ENCODE measurements at regions not wholly inside any gene's neighbourhood (a gene's known extent, or its start where the extent isn't known, plus 50 kb on each side); places are given as distances from the start of the nearest gene placed in this dataset.

DNA sequence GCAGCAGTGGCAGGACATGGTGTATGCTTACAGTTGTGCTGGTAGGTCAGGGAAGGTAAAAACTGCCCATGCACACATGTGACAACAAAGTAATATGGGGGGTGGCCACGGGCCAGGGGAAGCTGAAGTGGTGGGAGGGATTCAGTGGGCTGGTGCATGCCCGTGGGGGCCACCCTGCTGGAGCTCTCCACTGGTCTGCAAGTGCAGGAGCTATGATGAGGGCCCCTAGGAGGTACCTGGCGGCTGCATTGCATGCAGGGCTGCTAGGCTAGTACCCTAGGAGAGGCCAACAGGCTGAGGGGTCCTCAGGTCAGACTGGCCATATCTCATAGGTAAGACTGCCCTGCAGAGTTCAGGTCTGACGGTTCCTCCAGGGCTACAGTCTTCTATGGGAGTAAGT, 265.9 kb downstream of the NUP35 start:
- intact Hi-C loops (cut with DNase I), result no loop called here
- Histone ChIP-seq H3K36me3 (no peaks in the 10 kb centered on the region), H3K27me3 (no peaks in the 10 kb centered on the region), H3K4me3 (no peak overlapping the region), H3K4me1 (no peaks in the 10 kb centered on the region), H3K27ac (no peak overlapping the region), H3K9me3 (no peaks in the 10 kb centered on the region)
- TF ChIP-seq, protein P1, sequence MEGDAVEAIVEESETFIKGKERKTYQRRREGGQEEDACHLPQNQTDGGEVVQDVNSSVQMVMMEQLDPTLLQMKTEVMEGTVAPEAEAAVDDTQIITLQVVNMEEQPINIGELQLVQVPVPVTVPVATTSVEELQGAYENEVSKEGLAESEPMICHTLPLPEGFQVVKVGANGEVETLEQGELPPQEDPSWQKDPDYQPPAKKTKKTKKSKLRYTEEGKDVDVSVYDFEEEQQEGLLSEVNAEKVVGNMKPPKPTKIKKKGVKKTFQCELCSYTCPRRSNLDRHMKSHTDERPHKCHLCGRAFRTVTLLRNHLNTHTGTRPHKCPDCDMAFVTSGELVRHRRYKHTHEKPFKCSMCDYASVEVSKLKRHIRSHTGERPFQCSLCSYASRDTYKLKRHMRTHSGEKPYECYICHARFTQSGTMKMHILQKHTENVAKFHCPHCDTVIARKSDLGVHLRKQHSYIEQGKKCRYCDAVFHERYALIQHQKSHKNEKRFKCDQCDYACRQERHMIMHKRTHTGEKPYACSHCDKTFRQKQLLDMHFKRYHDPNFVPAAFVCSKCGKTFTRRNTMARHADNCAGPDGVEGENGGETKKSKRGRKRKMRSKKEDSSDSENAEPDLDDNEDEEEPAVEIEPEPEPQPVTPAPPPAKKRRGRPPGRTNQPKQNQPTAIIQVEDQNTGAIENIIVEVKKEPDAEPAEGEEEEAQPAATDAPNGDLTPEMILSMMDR (IDR thresholded peaks at IDR 0.05), result no peak
- TF ChIP-seq POLR2AphosphoS5 (IDR thresholded peaks at IDR 0.05; ENCODE audit: insufficient read depth in 1 of 2, low read depth in 1 of 2) (no peak), POLR2A (IDR thresholded peaks at IDR 0.05) (no peak)
- DNase-seq (ENCODE audit: extremely low spot score in 2 of 2), result no peak

DNA sequence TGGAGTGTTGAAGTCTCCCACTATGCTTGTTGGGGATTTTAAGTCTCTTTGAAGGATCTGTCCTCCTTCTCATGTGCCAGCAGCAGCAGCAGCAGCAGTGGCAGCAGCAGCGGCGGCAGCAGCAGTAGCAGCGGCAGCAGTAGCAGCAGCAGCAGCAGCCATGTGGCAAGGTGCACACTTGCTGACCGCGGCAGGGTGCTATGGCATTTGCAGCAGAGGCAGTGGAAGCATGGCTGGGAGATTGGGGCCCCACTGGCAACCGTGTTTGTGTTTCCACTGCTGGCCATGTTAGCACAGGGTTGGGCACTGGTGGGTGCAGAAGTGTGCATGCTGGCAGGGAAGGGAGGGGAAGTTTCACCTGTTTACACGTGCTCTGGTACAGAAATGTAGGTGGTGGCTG, 280.1 kb downstream of the NUP35 start:
- H3K9me3 ChIP-seq, result no peaks in the 10 kb centered on the region
- no peak overlapping the region for H3K27ac ChIP-seq
- H3K4me3 ChIP-seq, result no peak overlapping the region
- H3K36me3 ChIP-seq, result no peaks in the 10 kb centered on the region
- TF ChIP-seq POLR2AphosphoS5 (IDR thresholded peaks at IDR 0.05; ENCODE audit: insufficient read depth in 1 of 2, low read depth in 1 of 2) (no peak), POLR2A (IDR thresholded peaks at IDR 0.05) (no peak)
- TF ChIP-seq, protein P1 (IDR thresholded peaks at IDR 0.05), result no peak
- intact Hi-C loops (cut with DNase I), result no loop called here
- DNase-seq (ENCODE audit: extremely low spot score in 2 of 2), result no peak
- H3K27me3 ChIP-seq, result no peaks in the 10 kb centered on the region
- H3K4me1 ChIP-seq, result no peaks in the 10 kb centered on the region

DNA sequence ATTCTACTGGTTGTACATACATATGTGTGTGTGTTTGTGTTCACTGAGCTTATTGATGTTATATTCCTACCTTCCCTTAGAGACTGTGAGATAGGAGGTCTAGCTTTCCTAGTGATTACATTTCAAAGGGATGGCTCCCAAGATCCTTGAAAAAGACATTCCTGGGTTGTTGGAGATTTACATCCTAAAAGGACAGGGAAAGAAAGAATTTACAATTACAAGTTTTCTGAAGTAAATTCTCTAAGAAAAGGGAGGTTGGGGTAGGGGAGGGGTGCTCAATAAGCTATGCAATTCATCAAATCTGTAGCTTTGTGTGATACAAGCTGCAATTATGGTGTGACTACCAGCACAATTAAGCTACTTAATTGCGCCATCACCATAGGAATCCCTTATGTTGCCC, 284.3 kb downstream of the NUP35 start:
- Histone ChIP-seq H3K4me3 (no peak overlapping the region), H3K27me3 (no peaks in the 10 kb centered on the region), H3K36me3 (no peaks in the 10 kb centered on the region), H3K27ac (no peak overlapping the region), H3K9me3 (no peaks in the 10 kb centered on the region), H3K4me1 (no peaks in the 10 kb centered on the region)
- intact Hi-C loops (cut with DNase I), result no loop called here
- no peak for DNase-seq (ENCODE audit: extremely low spot score in 2 of 2)
- no peak for TF ChIP-seq POLR2A (IDR thresholded peaks at IDR 0.05)
- no peak for TF ChIP-seq POLR2AphosphoS5 (IDR thresholded peaks at IDR 0.05; ENCODE audit: insufficient read depth in 1 of 2, low read depth in 1 of 2)
- TF ChIP-seq, protein P1 (IDR thresholded peaks at IDR 0.05), result no peak

DNA sequence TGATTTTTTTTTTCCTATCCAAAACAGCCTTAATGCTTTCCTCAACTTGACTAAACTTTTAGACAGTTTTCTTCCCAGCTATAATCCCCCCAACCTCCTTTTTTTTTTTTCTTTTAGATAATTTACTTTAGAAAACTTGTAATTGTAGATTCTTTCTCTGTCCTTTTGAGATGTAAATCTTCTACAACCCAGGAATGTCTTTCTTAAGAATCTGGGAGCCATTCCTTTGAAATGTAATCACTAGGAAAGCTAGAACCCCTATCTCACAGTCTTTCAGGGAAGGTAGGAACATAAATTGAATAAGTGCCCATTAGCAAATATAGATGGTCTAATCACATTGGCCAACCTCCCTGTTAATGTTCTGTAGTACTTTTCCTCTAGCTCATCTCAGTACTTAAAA, 285.4 kb downstream of the NUP35 start:
- Histone ChIP-seq H3K4me3 (no peak overlapping the region), H3K27me3 (no peaks in the 10 kb centered on the region), H3K4me1 (no peaks in the 10 kb centered on the region), H3K36me3 (no peaks in the 10 kb centered on the region), H3K27ac (no peak overlapping the region), H3K9me3 (no peaks in the 10 kb centered on the region)
- no peak for TF ChIP-seq POLR2A (IDR thresholded peaks at IDR 0.05)
- TF ChIP-seq POLR2AphosphoS5 (IDR thresholded peaks at IDR 0.05; ENCODE audit: insufficient read depth in 1 of 2, low read depth in 1 of 2), result no peak
- TF ChIP-seq, protein P1 (IDR thresholded peaks at IDR 0.05), result no peak
- DNase-seq (ENCODE audit: extremely low spot score in 2 of 2), result no peak
- intact Hi-C loops (cut with DNase I), result no loop called here

DNA sequence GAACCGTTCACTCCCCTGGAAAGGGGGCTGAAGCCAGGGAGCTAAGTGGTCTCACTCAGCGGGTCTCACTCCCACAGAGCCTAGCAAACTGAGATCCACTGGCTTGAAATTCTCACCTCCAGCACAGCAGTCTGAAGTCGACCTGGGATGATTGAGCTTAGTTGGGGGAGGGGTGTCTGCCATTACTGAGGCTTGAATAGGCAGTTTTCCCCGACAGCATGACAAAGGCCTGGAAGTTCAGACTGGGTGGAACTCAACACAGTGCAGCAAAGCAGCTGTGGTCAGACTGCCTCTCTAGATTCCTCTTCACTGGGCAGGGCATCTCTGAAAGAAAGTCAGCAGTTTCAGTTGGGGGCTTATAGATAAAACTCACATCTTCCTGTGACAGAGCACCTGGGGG, 292.5 kb downstream of the NUP35 start:
- TF ChIP-seq, protein P1 (IDR thresholded peaks at IDR 0.05), result no peak
- TF ChIP-seq POLR2AphosphoS5 (IDR thresholded peaks at IDR 0.05; ENCODE audit: insufficient read depth in 1 of 2, low read depth in 1 of 2), result no peak
- TF ChIP-seq POLR2A (IDR thresholded peaks at IDR 0.05), result no peak
- Histone ChIP-seq H3K36me3 (no peaks in the 10 kb centered on the region), H3K4me3 (no peak overlapping the region), H3K4me1 (no peaks in the 10 kb centered on the region), H3K9me3 (no peaks in the 10 kb centered on the region), H3K27ac (no peak overlapping the region), H3K27me3 (no peaks in the 10 kb centered on the region)
- DNase-seq (ENCODE audit: extremely low spot score in 2 of 2), result no peak
- intact Hi-C loops (cut with DNase I), result no loop called here

Measured in vagina (tissue), 2 donors.